HepG2 (cell line): ENCODE measurements at regions not wholly inside any gene's neighbourhood (a gene's known extent, or its start where the extent isn't known, plus 50 kb on each side); places are given as distances from the start of the nearest gene placed in this dataset.

ENCODE experiments used
- ATAC-seq: fragments of 200-7000 bp; cut with Tn5 transposase; 3 replicates; pipeline ENCODE4 v1.9.1; 2020; ENCODE audit warnings: mild to moderate bottlenecking, moderate library complexity
- BruUV-seq: library from RNA; stranded (reverse); fragments of 400-500 nt; replicated peaks from 2 replicates; lab custom pipeline; 2021; lab: Mats Ljungman, UMichigan
- CTCF ChIA-PET: fragments of 300-600 bp; formaldehyde crosslinking; extraction: SDS; loops from one replicate; lab custom pipeline; 2021; ENCODE audit warnings: low total read pairs, inconsistent platforms, low intra/inter-chr PET ratio; lab: Yijun Ruan, JAX
- POLR2A ChIA-PET: fragments of 350-600 bp; sonication (Branson Sonifier 250); formaldehyde crosslinking; loops from one replicate; lab custom pipeline; 2020; ENCODE audit warnings: antibody characterized with exemption, inconsistent platforms; lab: Yijun Ruan, JAX
- DNase-seq: peaks from one replicate; pipeline ENCODE4 v3.0.0-alpha.2; 2015; ENCODE audit warnings: low spot score
- FAIRE-seq: peaks from 3 replicates; lab custom pipeline; 2011; peaks lifted over from hg19 to GRCh38; lab: Jason Lieb, UNC
- H2AFZ ChIP-seq: one replicate; pipeline ENCODE4 v1.6.1; 2011; ENCODE audit warnings: low read length, inconsistent platforms
- H3K27ac ChIP-seq: fragments of 300-600 bp; 3 replicates; pipeline ENCODE4 v1.8.0; 2011; ENCODE audit warnings: mixed run types, mild to moderate bottlenecking, mixed read lengths, low read length, inconsistent platforms; ENCODE audit not compliant: insufficient read depth; ENCODE audit errors: extremely low read length
- H3K27me3 ChIP-seq, 2 experiments: fragments of 200-600 bp in 1 of 2; 2 replicates in 1 of 2; 3 replicates in 1 of 2; pipeline versions ENCODE4 v1.6.0 to v1.8.0; 2011; ENCODE audit warnings: low read length in 2 of 2, mild to moderate bottlenecking in 2 of 2, moderate library complexity in 2 of 2, inconsistent platforms in 1 of 2; ENCODE audit not compliant: insufficient read depth in 2 of 2, control insufficient read depth in 1 of 2
- H3K36me3 ChIP-seq, 2 experiments: fragments of 200-600 bp in 1 of 2; replicated peaks in 1 of 2; 2 replicates in 1 of 2; 3 replicates in 1 of 2; pipeline versions ENCODE4 v1.5.1 to v1.8.0; 2011; ENCODE audit warnings: low read length in 2 of 2, inconsistent platforms in 1 of 2; ENCODE audit not compliant: insufficient read depth in 2 of 2, control insufficient read depth in 1 of 2
- H3K4me1 ChIP-seq: 2 replicates; pipeline ENCODE4 v1.5.1; 2012; ENCODE audit warnings: low read length, inconsistent platforms; ENCODE audit not compliant: insufficient read depth
- H3K4me2 ChIP-seq: 2 replicates; pipeline ENCODE4 v1.6.0; 2011; ENCODE audit warnings: low read depth, low read length, inconsistent platforms
- H3K4me3 ChIP-seq, 3 experiments: fragments of 200-600 bp in 1 of 3; sonication (generic), shearing (Covaris generic) in 1 of 3; replicated peaks in 1 of 3; 2 replicates each; pipeline ENCODE4 v1.5.1; 2011 to 2016; ENCODE audit warnings: low read length in 3 of 3, inconsistent platforms in 2 of 3, low read depth in 2 of 3, mild to moderate bottlenecking in 2 of 3, control low read depth in 1 of 3, mixed read lengths in 1 of 3; ENCODE audit not compliant: insufficient read depth in 1 of 3
- H3K79me2 ChIP-seq: one replicate; pipeline ENCODE4 v1.6.1; 2011; ENCODE audit warnings: low read length, inconsistent platforms; ENCODE audit not compliant: insufficient read depth
- H3K9ac ChIP-seq: 2 replicates; pipeline ENCODE4 v1.6.0; 2011; ENCODE audit warnings: mild to moderate bottlenecking, low read depth, low read length, inconsistent platforms; ENCODE audit not compliant: insufficient read depth
- H3K9me3 ChIP-seq: 2 replicates; pipeline ENCODE4 v1.5.1; 2012; ENCODE audit warnings: mild to moderate bottlenecking, low read length
- H4K20me1 ChIP-seq: 2 replicates; pipeline ENCODE4 v1.6.0; 2011; ENCODE audit warnings: inconsistent platforms, mild to moderate bottlenecking, low read length, moderate library complexity; ENCODE audit not compliant: insufficient read depth
- FOXP1 ChIP-seq, 2 experiments: fragments of 450-650 bp in 1 of 2; IDR thresholded peaks; 2 replicates each; pipeline ENCODE4 v1.6.1; 2017 to 2018; ENCODE audit warnings: antibody characterized with exemption in 1 of 2
- GATAD2A ChIP-seq: IDR thresholded peaks from 2 replicates; pipeline ENCODE4 v1.6.1; 2016
- GLMP ChIP-seq: sonication (generic); formaldehyde crosslinking; IDR thresholded peaks from 2 replicates; pipeline ENCODE4 v1.9.0; 2021; ENCODE audit warnings: missing genetic modification reagents, mild to moderate bottlenecking, borderline replicate concordance
- HNRNPLL ChIP-seq: fragments of 200-400 bp; formaldehyde crosslinking; IDR thresholded peaks from 2 replicates; pipeline ENCODE4 v1.6.1; 2017; ENCODE audit warnings: mild to moderate bottlenecking, low read depth, low read length; ENCODE audit not compliant: poor library complexity, severe bottlenecking
- SATB2 ChIP-seq: sonication (generic); formaldehyde crosslinking; IDR thresholded peaks from 2 replicates; pipeline ENCODE4 v1.5.0; 2020; ENCODE audit warnings: missing genetic modification reagents
- SIN3A ChIP-seq: IDR thresholded peaks from 2 replicates; pipeline ENCODE4 v1.6.1; 2011; ENCODE audit warnings: low read depth, mild to moderate bottlenecking, control low read depth, low read length, borderline replicate concordance
- ZFP41 ChIP-seq: sonication (generic); formaldehyde crosslinking; IDR thresholded peaks from 2 replicates; pipeline ENCODE4 v1.4.0; 2020; ENCODE audit warnings: mild to moderate bottlenecking, missing genetic modification reagents, borderline replicate concordance
- ZNF343 ChIP-seq: sonication (generic); formaldehyde crosslinking; IDR thresholded peaks from 2 replicates; pipeline ENCODE4 v1.4.0; 2020; ENCODE audit warnings: mild to moderate bottlenecking, missing genetic modification reagents
- ZSCAN20 ChIP-seq: sonication (generic); formaldehyde crosslinking; IDR thresholded peaks from 2 replicates; pipeline ENCODE4 v1.4.0; 2020; ENCODE audit warnings: missing genetic modification reagents, mild to moderate bottlenecking, borderline replicate concordance
- WGBS: methylation state at CpG from one replicate; pipeline ENCODE4 v1.1.6; 2017; ENCODE audit warnings: low lambda C conversion rate; 5-methylcytosine and 5-hydroxymethylcytosine counted together
- in situ Hi-C: cut with HindIII; loops from 2 replicates; pipeline ENCODE4 v1.10.0; 2017; ENCODE audit warnings: low pct_unique_long_range_greater_than_20kb; ENCODE audit not compliant: extremely low pct_ligation_motif_present
- intact Hi-C: fragments of 100-400 bp; cut with micrococcal nuclease; formaldehyde crosslinking; loops from one replicate; pipeline ENCODE4 v1.10.0; 2022; ENCODE audit not compliant: unreplicated experiment

GRCh38 chr16:8396463-8396862 lies 193.8 kb downstream of the TMEM114 start:
- Histone ChIP-seq H3K9ac (no peak overlapping the region), H3K27ac (no peak overlapping the region), H4K20me1 (no peaks in the 10 kb centered on the region), H3K27me3 (peaks cover 0 to 11% of the 10 kb centered on the region in 2 experiments; a peak in 2 of 5 replicates), H2AFZ (no peak overlapping the region), H3K4me1 (peaks cover 1% of the 10 kb centered on the region; the same call in 1 of the 2 replicates), H3K4me2 (no peak overlapping the region), H3K36me3 (no peaks in the 10 kb centered on the region), H3K4me3 (no peak overlapping the region), H3K79me2 (no peaks in the 10 kb centered on the region), H3K9me3 (no peaks in the 10 kb centered on the region)
- DNase-seq (no peak), ATAC-seq (no peak), FAIRE-seq (no peak)
- TF ChIP-seq HNRNPLL (no peak), ZSCAN20 (CRISPR knock-in tag) (no peak), ZFP41 (CRISPR knock-in tag) (no peak), SATB2 (CRISPR knock-in tag) (no peak), FOXP1 (IDR thresholded peaks at IDR 0.05) (no peak), FOXP1 (CRISPR knock-in tag; IDR thresholded peaks at IDR 0.05) (no peak), GLMP (CRISPR knock-in tag) (no peak), ZNF343 (CRISPR knock-in tag) (no peak), SIN3A (no peak), GATAD2A (CRISPR knock-in tag) (no peak)
- intact Hi-C loops = loop anchor here (10.0 kb wide), 1 partner anchor 62 kb away; no protein-coding TSS in a partner anchor
- POLR2A ChIA-PET = no interaction called here
- CTCF ChIA-PET = no interaction called here
- 4% methylated on average over 5 of the region's 5 CpGs for WGBS
- no TSS peak for BruUV-seq
- in situ Hi-C loops = no loop called here
